HG03175 (cell line): ENCODE measurements at regions not wholly inside any gene's neighbourhood (a gene's known extent, or its start where the extent isn't known, plus 50 kb on each side); places are given as distances from the start of the nearest gene placed in this dataset.
A peak's percentile ranks its signal among the peaks of the same experiment; 100 is the strongest.
"Not testable (repeated sequence)": the region's sequence is repeated elsewhere in the genome, so short reads cannot be mapped to it uniquely, and the experiment has no call there.

ENCODE experiments used
- ATAC-seq: cut with Tn5 transposase; IDR thresholded peaks from one replicate; pipeline ENCODE4 v1.9.1; 2021; ENCODE audit warnings: mild to moderate bottlenecking, moderate library complexity; ENCODE audit not compliant: unreplicated experiment

DNA sequence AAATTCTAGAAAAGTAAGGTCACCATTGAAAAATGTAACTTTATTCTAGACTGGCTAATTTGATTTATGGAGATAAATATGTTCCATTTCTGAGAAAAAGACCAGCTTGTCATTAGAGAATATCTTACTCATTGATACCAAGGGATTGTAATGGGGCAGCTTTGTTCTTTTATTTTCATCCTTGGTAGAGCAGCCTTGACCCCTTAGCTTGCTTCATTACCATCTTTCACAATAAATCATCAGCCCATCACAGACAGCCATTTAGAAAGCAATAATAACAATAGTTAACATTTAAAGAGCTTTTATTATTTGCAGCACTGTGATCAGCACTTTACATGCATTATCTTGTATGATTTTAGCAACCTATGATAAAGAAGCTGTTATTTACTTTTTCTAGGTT lies 253.6 kb downstream of the C3orf38 start:
- no peak for ATAC-seq

DNA sequence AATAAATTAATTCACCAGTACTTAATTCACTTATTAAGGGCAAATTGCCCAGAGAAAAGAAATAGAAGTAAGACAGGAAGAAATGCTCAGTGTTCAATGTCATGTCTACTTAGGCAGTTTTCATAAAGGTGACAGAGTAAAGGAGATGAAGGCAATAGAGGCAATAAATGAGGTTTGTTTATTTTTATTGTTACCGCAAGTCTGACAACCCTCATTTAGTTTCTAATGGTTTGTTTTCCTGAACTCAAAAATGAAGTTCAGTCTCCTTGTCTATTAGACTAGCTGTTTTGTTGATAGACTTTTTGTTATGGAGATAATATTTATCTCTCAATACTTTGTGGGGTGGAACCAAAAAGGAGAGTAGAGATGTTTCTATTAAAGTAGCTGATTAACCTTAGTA lies 258.3 kb downstream of the C3orf38 start:
- no peak for ATAC-seq

DNA sequence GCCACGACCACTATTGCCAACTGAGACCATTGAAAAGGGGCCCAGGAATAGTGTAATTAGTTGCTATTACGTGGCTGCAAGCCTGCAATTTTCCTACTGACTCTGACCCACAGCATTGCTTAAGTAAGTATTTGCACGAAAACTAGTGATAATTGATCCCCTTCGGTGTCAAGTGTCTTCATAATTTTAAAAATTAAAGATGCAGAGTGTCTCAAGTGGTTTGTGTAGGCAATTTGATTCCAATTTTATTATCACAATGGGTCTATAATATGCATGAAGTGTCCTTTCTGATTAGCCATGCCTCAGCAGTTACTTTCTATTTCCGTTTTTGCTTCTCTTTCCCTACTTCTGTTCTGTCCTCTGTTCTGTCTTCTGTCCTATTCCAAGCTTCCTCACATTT lies 259.2 kb downstream of the C3orf38 start:
- no peak for ATAC-seq

GRCh38 chr3:88410259-88410658 lies 260.5 kb downstream of the C3orf38 start:
- ATAC-seq = no peak

DNA sequence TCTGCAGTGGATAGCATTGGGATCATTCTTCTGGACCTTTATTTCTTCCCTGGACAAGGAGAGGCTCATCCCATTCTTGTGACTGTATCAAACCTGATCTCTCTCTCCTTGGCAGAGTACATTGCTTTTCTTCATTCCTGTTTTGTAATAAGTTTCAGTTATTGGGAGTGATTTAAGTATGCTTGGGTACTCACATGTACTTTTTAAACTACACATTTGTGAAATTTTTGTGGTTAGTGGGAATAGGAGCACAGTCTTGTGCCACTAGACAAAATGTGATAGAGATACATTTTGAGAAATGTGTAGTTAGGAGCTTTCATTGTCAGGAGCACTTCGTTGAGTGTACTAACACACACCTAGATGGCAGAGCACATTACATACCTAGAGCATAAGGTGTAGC lies 262.6 kb downstream of the C3orf38 start:
- no peak for ATAC-seq

GRCh38 chr3:88416436-88416835 lies 266.7 kb downstream of the C3orf38 start:
- no peak for ATAC-seq

DNA sequence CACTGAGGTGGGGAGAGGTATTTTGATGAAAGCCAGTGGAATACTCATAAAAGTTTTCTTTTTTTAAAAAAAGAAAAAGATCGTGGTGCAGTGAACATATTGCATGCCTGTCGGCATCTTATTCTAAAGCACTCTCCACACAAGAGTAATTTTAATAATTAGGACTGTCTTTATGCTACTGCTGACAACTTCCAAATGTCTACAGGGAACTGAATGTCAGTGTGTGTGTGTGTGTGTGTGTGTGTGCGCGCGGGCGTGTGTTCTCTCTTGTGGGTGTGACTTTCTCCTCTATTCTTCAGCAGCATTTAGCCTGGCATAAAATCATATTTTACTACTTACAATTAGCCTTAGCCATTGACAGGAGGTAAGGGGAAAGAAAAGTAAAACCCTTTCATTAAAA lies 268.5 kb downstream of the C3orf38 start:
- ATAC-seq = no peak

DNA sequence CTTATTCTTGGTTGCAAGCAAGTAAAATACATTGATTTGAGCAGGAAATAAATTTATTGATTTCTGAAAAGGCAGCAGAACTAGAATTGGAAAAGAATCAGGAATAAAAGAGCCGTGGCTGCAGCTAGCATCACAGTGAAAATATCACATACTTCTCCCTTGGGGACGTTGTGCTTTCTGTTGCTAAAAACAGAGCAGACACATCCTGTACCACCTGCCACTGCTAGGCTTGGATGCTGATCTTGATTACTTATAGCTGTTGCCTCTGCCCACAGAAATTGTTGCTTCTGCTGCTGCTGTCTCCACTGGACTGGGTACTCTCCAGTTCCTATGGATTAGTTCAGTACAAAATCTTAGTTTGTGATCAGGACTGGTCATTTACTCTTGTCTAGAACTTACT lies 283.8 kb downstream of the C3orf38 start:
- ATAC-seq = peak; percentile 100

DNA sequence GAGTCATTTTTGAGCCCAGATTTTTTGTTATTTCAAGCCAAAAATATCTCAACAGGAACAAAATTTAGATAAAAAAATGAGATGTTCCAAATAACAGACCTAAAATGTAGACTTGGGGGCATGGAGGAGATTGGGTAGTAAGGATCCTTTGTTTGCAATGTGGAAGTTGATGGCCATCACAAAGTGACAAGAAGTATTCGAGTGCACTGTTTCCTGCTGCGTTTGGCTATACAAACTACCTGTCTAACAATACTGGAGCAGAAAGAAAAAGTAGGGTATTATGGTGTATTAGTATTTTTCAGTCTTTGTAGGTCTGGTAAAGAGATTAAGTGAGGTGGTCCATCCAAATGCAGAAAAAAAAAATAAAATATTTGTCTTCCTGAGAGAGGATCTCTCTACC lies 284.2 kb downstream of the C3orf38 start:
- no peak for ATAC-seq

- ATAC-seq = peak; percentile 85
Measured at GRCh38 chr3:88440701-88441100, 290.9 kb downstream of the C3orf38 start.

GRCh38 chr3:88443066-88443465 lies 293.3 kb downstream of the C3orf38 start:
- ATAC-seq = no peak

GRCh38 chr3:88444251-88444650 lies 294.5 kb downstream of the C3orf38 start:
- no peak for ATAC-seq

GRCh38 chr3:88452228-88452627 lies 302.5 kb downstream of the C3orf38 start:
- ATAC-seq = no peak

- no peak for ATAC-seq
Measured at GRCh38 chr3:88460369-88460768, 310.6 kb downstream of the C3orf38 start.

- no peak for ATAC-seq
Measured at GRCh38 chr3:88462230-88462629, 312.5 kb downstream of the C3orf38 start.

GRCh38 chr3:88467191-88467590 lies 317.4 kb downstream of the C3orf38 start:
- ATAC-seq = no peak

- no peak for ATAC-seq
Measured at GRCh38 chr3:88469216-88469615, 319.5 kb downstream of the C3orf38 start.

DNA sequence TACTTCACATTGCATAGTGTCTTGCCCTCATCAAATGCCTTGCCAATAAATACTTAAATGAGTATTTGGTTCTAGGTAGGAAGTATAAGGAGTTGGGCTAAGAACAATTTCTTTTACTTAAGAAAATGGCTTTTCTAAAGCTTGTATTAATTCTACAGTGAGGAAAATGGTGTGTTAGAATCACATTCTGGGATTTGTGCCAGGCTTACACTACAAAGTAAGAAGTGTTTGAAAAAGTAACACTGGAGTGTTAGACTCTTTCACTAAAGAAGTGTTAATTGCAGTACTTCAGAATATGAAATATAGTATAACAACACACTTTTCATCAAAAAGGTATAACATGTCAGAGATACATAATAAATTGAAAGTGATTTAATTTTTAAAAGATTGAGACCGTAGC lies 328.7 kb downstream of the C3orf38 start:
- ATAC-seq = no peak

DNA sequence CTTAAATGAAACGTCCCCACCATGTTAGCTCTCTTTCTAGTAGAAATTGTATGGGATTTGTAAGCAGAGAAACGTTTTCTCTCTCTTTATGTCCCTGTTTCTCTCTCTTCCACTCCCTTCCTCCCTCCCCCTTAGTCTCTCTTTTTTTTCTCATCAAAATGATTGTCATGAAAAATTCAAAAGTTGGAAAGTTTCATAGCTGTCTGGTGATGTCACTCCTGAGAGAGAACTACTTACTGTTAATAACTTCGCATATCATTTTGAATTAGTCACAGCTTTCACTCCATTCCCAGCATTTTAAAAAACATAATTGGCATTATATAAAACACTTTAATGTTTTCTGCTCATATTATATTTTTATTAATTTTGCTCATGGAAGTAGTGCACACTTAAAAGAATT lies 331.1 kb downstream of the C3orf38 start:
- ATAC-seq = no peak

DNA sequence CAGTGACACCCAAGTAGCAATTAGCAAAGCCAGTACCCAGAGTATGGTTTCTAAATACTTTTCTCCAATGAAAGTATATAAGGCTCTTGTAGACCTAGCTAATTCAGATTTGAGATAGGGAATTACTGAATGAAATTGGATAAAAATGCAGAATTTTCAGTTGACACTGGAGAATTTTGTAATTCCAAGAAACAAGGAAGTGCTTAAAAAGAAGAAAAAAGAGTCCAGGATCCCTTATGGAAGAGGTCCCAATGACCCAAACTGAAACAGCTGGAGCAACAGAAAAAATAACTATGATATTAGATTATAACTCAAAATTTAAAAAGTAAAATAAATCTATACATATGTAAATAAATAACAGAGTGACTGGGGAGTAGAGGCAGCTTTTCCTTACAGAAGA lies 335.2 kb downstream of the C3orf38 start:
- ATAC-seq = no peak

DNA sequence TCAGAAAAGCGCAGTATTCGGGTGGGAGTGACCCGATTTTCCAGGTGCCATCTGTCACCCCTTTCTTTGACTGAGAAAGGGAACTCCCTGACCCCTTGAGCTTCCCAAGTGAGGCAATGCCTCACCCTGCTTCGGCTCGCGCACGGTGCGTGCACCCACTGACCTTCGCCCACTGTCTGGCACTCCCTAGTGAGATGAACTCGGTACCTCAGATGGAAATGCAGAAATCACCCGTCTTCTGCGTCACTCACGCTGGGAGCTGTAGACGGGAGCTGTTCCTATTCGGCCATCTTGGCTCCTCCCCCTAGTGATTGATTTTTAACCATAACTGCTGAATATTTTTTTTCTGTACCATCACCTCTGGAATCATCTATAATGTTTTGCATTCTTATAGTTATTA lies 359.1 kb downstream of the C3orf38 start:
- ATAC-seq = not testable (repeated sequence)

- ATAC-seq = no peak
Measured at GRCh38 chr3:88509582-88509981, 359.8 kb downstream of the C3orf38 start.

DNA sequence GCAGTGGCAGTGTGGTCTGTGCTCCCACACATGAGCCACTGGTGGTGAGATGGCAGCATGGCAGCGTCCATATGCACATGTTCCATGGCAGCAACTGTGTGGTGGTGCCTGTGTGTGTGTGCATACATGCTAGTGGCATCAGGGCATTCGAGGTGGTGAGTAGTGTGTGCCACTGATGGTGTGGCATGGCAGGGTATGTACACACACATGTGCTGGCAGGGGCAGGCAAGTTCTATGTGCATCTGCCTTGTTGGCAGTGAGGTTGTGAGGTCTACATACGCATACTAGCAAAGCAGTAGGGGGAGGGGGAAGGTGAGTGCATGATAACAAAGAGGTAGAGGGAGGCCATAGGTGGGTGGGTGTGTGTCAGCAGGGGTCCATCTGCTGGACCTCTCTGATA lies 378.7 kb downstream of the C3orf38 start:
- ATAC-seq = no peak

- ATAC-seq = no peak
Measured at GRCh38 chr3:88534534-88534933, 384.8 kb downstream of the C3orf38 start.
